ENCODE measurements at regions not wholly inside any gene's neighbourhood (a gene's known extent, or its start where the extent isn't known, plus 50 kb on each side); places are given as distances from the start of the nearest gene placed in this dataset.

GRCh38 chr4:43353552-43353951 lies 461.0 kb downstream of the GRXCR1 start (continued):
- TF ChIP-seq REST (IDR thresholded peaks at IDR 0.05; ENCODE audit: unreplicated experiment) (no peak), JUNB (IDR thresholded peaks at IDR 0.05; ENCODE audit: unreplicated experiment) (no peak), NANOG (IDR thresholded peaks at IDR 0.05; ENCODE audit: borderline replicate concordance) (no peak), EZH2phosphoT487 (IDR thresholded peaks at IDR 0.05; ENCODE audit: unreplicated experiment) (no peak), EZH2 (IDR thresholded peaks at IDR 0.05; ENCODE audit: low read depth, unreplicated experiment) (no peak), STAT1 (IDR thresholded peaks at IDR 0.05; ENCODE audit: unreplicated experiment) (no peak), ZNF462 (CRISPR knock-in tag; IDR thresholded peaks at IDR 0.05) (no peak), ZNF114 (CRISPR knock-in tag; IDR thresholded peaks at IDR 0.05) (no peak), CREB1 (CRISPR knock-in tag; IDR thresholded peaks at IDR 0.05; ENCODE audit: low read depth) (no peak)

Data from GM23338 (cell line).